ENCODE measurements at regions not wholly inside any gene's neighbourhood (a gene's known extent, or its start where the extent isn't known, plus 50 kb on each side); places are given as distances from the start of the nearest gene placed in this dataset.

DNA sequence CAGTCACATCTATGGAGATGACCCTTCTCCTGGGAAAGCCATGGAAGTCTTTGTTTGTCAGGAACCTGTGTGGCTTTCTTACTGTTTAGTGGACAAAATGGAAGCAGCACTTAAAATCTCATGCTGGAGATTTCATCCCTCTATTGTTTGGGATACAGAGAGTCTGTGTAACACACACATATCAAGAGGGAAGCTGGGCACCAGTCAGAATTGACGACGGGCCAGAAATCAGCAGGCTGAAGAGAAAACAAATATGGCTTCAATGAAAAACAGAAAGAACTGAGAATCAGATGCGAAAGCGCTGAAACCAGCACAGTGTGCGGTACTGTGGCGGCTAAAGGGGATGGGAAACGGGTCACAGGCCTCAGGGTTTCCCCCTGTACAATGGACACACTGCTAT is 72.2 kb upstream of the WASF3 start:
- Histone ChIP-seq H3K79me2 (ENCODE audit: control insufficient read depth, insufficient read depth, low read length) (no peaks in the 10 kb centered on the region), H3K9me1 (replicated peaks; ENCODE audit: control insufficient read depth, extremely low read depth, insufficient read depth, low read length) (no peaks in the 10 kb centered on the region), H3K9ac (replicated peaks; ENCODE audit: extremely low read depth, insufficient read depth, low read length) (no peak overlapping the region), H4K20me1 (replicated peaks; ENCODE audit: control insufficient read depth, extremely low read depth, insufficient read depth, low read length) (no peaks in the 10 kb centered on the region), H3K27me3 (ENCODE audit: control insufficient read depth in 2 of 2, insufficient read depth in 2 of 2, low read length in 2 of 2) (peaks cover 0 to 3% of the 10 kb centered on the region in 2 experiments), H3K27ac (ENCODE audit: insufficient read depth, low read depth, low read length) (no peak overlapping the region), H3K4me3 (replicated peaks in 1 of 3; ENCODE audit: insufficient read depth in 1 of 3, low read depth in 1 of 3, low read length in 3 of 3) (no peak overlapping the region), H3K4me2 (ENCODE audit: insufficient read depth, low read length) (no peak overlapping the region), H3K36me3 (ENCODE audit: control insufficient read depth in 2 of 2, extremely low read depth in 1 of 2, insufficient read depth in 2 of 2, low read length in 2 of 2) (no peaks in the 10 kb centered on the region), H3K4me1 (ENCODE audit: control insufficient read depth, extremely low read depth, insufficient read depth, low read length) (peaks cover 2% of the 10 kb centered on the region), H2AFZ (ENCODE audit: low read depth, low read length) (no peak overlapping the region), H3K9me3 (replicated peaks; ENCODE audit: control insufficient read depth, insufficient read depth, low read length) (no peaks in the 10 kb centered on the region)
- POLR2A ChIA-PET, result no interaction called here
- no TSS peak for BruUV-seq (replicated peaks)
- DNase-seq (ENCODE audit: low read depth, low spot score), result no peak
- CTCF ChIA-PET, result interaction anchor here (0.8 to 9.4 kb wide), 2 partner anchors 11 to 212 kb away, joined by 3 to 257 read pairs; no protein-coding TSS in a partner anchor
- no peak for FAIRE-seq
- TF ChIP-seq, protein P1, sequence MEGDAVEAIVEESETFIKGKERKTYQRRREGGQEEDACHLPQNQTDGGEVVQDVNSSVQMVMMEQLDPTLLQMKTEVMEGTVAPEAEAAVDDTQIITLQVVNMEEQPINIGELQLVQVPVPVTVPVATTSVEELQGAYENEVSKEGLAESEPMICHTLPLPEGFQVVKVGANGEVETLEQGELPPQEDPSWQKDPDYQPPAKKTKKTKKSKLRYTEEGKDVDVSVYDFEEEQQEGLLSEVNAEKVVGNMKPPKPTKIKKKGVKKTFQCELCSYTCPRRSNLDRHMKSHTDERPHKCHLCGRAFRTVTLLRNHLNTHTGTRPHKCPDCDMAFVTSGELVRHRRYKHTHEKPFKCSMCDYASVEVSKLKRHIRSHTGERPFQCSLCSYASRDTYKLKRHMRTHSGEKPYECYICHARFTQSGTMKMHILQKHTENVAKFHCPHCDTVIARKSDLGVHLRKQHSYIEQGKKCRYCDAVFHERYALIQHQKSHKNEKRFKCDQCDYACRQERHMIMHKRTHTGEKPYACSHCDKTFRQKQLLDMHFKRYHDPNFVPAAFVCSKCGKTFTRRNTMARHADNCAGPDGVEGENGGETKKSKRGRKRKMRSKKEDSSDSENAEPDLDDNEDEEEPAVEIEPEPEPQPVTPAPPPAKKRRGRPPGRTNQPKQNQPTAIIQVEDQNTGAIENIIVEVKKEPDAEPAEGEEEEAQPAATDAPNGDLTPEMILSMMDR (IDR thresholded peaks at IDR 0.05; ENCODE audit: extremely low read depth in 1 of 2, insufficient read depth in 1 of 2, low read depth in 1 of 2, low read length in 2 of 2), result no peak
- dilution Hi-C loops (cut with MboI; ENCODE audit: extremely low pct_ligation_motif_present, low sequenced_read_pairs), result loop anchor here (25.0 kb wide), 1 partner anchor 202 kb away; no protein-coding TSS in a partner anchor
- intact Hi-C loops (cut with micrococcal nuclease), result no loop called here

DNA sequence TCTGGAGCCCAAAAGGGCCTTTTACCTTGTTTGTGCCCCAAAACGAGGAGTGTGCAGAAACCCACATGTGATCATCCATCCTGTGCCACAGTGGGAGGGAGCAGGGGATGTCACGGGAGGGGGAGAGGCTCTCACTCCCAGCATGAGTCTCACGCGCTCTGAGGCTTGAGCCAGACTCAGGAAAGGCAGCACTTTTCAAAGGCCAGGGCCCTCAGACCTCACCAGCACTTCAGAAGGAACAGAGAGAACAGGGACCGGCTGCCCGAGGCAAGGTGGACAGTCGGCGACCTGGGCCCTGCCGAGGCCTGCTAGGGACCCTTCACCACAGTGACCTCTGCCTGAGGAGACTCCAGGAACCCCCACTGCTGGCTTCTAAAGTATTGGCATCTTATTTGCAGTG is 71.7 kb upstream of the WASF3 start:
- no peaks in the 10 kb centered on the region for H3K9me1 ChIP-seq (replicated peaks; ENCODE audit: control insufficient read depth, extremely low read depth, insufficient read depth, low read length)
- no peak overlapping the region for H3K4me3 ChIP-seq (replicated peaks in 1 of 3; ENCODE audit: insufficient read depth in 1 of 3, low read depth in 1 of 3, low read length in 3 of 3)
- H3K9me3 ChIP-seq (replicated peaks; ENCODE audit: control insufficient read depth, insufficient read depth, low read length), result no peaks in the 10 kb centered on the region
- no peak overlapping the region for H2AFZ ChIP-seq (ENCODE audit: low read depth, low read length)
- H3K79me2 ChIP-seq (ENCODE audit: control insufficient read depth, insufficient read depth, low read length), result no peaks in the 10 kb centered on the region
- TF ChIP-seq POLR2A (IDR thresholded peaks at IDR 0.05; ENCODE audit: low read depth, low read length) (no peak), POLR2AphosphoS5 (IDR thresholded peaks at IDR 0.05; ENCODE audit: insufficient read depth, low read depth, low read length) (no peak), MYC (IDR thresholded peaks at IDR 0.05; ENCODE audit: low read depth, low read length) (no peak), GATA2 (IDR thresholded peaks at IDR 0.05; ENCODE audit: insufficient read depth, insufficient read length, low read depth, low read length) (no peak), EZH2 (IDR thresholded peaks at IDR 0.05; ENCODE audit: borderline replicate concordance, low read depth, low read length, severe bottlenecking) (no peak), JUN (IDR thresholded peaks at IDR 0.05; ENCODE audit: borderline replicate concordance, insufficient read depth, insufficient read length, low read depth) (no peak), FOS (IDR thresholded peaks at IDR 0.05; ENCODE audit: borderline replicate concordance, insufficient read depth, low read length) (no peak)
- TF ChIP-seq, protein P2, sequence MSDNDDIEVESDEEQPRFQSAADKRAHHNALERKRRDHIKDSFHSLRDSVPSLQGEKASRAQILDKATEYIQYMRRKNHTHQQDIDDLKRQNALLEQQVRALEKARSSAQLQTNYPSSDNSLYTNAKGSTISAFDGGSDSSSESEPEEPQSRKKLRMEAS (IDR thresholded peaks at IDR 0.05; ENCODE audit: insufficient read depth, insufficient read length), result no peak
- TF ChIP-seq, protein P1 (IDR thresholded peaks at IDR 0.05; ENCODE audit: extremely low read depth in 1 of 2, insufficient read depth in 1 of 2, low read depth in 1 of 2, low read length in 2 of 2), result no peak
- peaks cover 2% of the 10 kb centered on the region for H3K4me1 ChIP-seq (ENCODE audit: control insufficient read depth, extremely low read depth, insufficient read depth, low read length)
- DNase-seq (ENCODE audit: low read depth, low spot score), result no peak
- no peak overlapping the region for H3K4me2 ChIP-seq (ENCODE audit: insufficient read depth, low read length)
- H3K27ac ChIP-seq (ENCODE audit: insufficient read depth, low read depth, low read length), result no peak overlapping the region
- H4K20me1 ChIP-seq (replicated peaks; ENCODE audit: control insufficient read depth, extremely low read depth, insufficient read depth, low read length), result no peaks in the 10 kb centered on the region
- dilution Hi-C loops (cut with MboI; ENCODE audit: extremely low pct_ligation_motif_present, low sequenced_read_pairs), result loop anchor here (25.0 kb wide), 1 partner anchor 202 kb away; no protein-coding TSS in a partner anchor
- BruUV-seq (replicated peaks), result no TSS peak
- H3K36me3 ChIP-seq (ENCODE audit: control insufficient read depth in 2 of 2, extremely low read depth in 1 of 2, insufficient read depth in 2 of 2, low read length in 2 of 2), result no peaks in the 10 kb centered on the region
- H3K27me3 ChIP-seq (ENCODE audit: control insufficient read depth in 2 of 2, insufficient read depth in 2 of 2, low read length in 2 of 2), result peaks cover 0 to 5% of the 10 kb centered on the region in 2 experiments
- ChIA-PET POLR2A (no interaction called here), CTCF (interaction anchor here (0.8 to 9.4 kb wide), 3 partner anchors 11 to 301 kb away, joined by 3 to 257 read pairs (median 6); no protein-coding TSS in a partner anchor)
- H3K9ac ChIP-seq (replicated peaks; ENCODE audit: extremely low read depth, insufficient read depth, low read length), result no peak overlapping the region
- no peak for FAIRE-seq
- intact Hi-C loops (cut with micrococcal nuclease), result no loop called here

All from endothelial cell of umbilical vein (primary cell).